ENCODE measurements at regions not wholly inside any gene's neighbourhood (a gene's known extent, or its start where the extent isn't known, plus 50 kb on each side); places are given as distances from the start of the nearest gene placed in this dataset.

- no peak for TF ChIP-seq POLR2A (IDR thresholded peaks at IDR 0.05)
- no peak for TF ChIP-seq CTCF (IDR thresholded peaks at IDR 0.05)
Observed at GRCh38 chr18:44503854-44504253, 176.8 kb upstream of the SETBP1 start.

Data from Peyer's patch (tissue), 4 donors.